K562 (cell line): ENCODE measurements at regions not wholly inside any gene's neighbourhood (a gene's known extent, or its start where the extent isn't known, plus 50 kb on each side); places are given as distances from the start of the nearest gene placed in this dataset.

ENCODE experiments used
- ATAC-seq: fragments of 200-7000 bp; cut with Tn5 transposase; 3 replicates; pipeline ENCODE4 v1.9.1; 2020; ENCODE audit warnings: moderate library complexity
- BruUV-seq: library from RNA; stranded (reverse); fragments of 400-500 nt; replicated peaks from 2 replicates; lab custom pipeline; 2021; lab: Mats Ljungman, UMichigan
- CTCF ChIA-PET: fragments of 300-600 bp; formaldehyde crosslinking; extraction: SDS; loops from one replicate; lab custom pipeline; 2021; ENCODE audit warnings: low intra/inter-chr PET ratio; lab: Yijun Ruan, JAX
- POLR2A ChIA-PET: fragments of 300-600, 350-650 bp; sonication (Branson Sonifier 250); formaldehyde crosslinking; extraction: SDS; loops from one replicate; lab custom pipeline; 2021; ENCODE audit warnings: antibody characterized with exemption, inconsistent platforms; lab: Yijun Ruan, JAX
- DNase-seq, 4 experiments: peaks; one replicate each; pipeline versions ENCODE4 v3.0.0 to v3.0.0-alpha.2; 2011 to 2018; ENCODE audit warnings: low spot score in 3 of 4, mixed read lengths in 3 of 4; ENCODE audit errors: extremely low read depth in 1 of 4
- FAIRE-seq: peaks from 2 replicates; lab custom pipeline; 2011; peaks lifted over from hg19 to GRCh38; lab: Jason Lieb, UNC
- H2AFZ ChIP-seq: 2 replicates; pipeline ENCODE4 v1.6.0; 2011; ENCODE audit warnings: low read depth, low read length, control low read depth, inconsistent platforms
- H3K27ac ChIP-seq: fragments of 200-600 bp; 3 replicates; pipeline ENCODE4 v1.8.0; 2011; ENCODE audit warnings: low read depth, mild to moderate bottlenecking, control low read depth, inconsistent platforms, low read length, moderate library complexity, mixed read lengths; ENCODE audit errors: extremely low read depth
- H3K27me3 ChIP-seq, 2 experiments: fragments of 300-600 bp in 1 of 2; 2 replicates in 1 of 2; 3 replicates in 1 of 2; pipeline versions ENCODE4 v1.6.0 to v1.8.0; 2011; ENCODE audit warnings: inconsistent platforms in 2 of 2, low read length in 2 of 2, mild to moderate bottlenecking in 1 of 2, mixed read lengths in 1 of 2, moderate library complexity in 1 of 2; ENCODE audit not compliant: control insufficient read depth in 2 of 2, insufficient read depth in 2 of 2
- H3K36me3 ChIP-seq: fragments of 300-600 bp; 3 replicates; pipeline ENCODE4 v1.8.0; 2011; ENCODE audit warnings: mild to moderate bottlenecking, low read length, inconsistent platforms; ENCODE audit not compliant: control insufficient read depth, insufficient read depth
- H3K4me1 ChIP-seq, 2 experiments: fragments of 200-600 bp in 1 of 2; replicated peaks in 1 of 2; 2 replicates in 1 of 2; 3 replicates in 1 of 2; pipeline versions ENCODE4 v1.5.1 to v1.8.0; 2011; ENCODE audit warnings: inconsistent platforms in 2 of 2, low read length in 2 of 2, mild to moderate bottlenecking in 1 of 2, mixed read lengths in 1 of 2, moderate library complexity in 1 of 2; ENCODE audit not compliant: control insufficient read depth in 2 of 2, insufficient read depth in 2 of 2
- H3K4me2 ChIP-seq: 2 replicates; pipeline ENCODE4 v1.6.1; 2011; ENCODE audit warnings: low read length, control low read depth, inconsistent platforms, mixed read lengths; ENCODE audit not compliant: insufficient read depth
- H3K4me3 ChIP-seq: fragments of 200-600 bp; sonication (generic), shearing (Covaris generic); 2 replicates; pipeline ENCODE4 v1.5.1; 2016; ENCODE audit warnings: control low read depth, inconsistent platforms
- H3K79me2 ChIP-seq: fragments of 200-600 bp; 3 replicates; pipeline ENCODE4 v1.8.0; 2011; ENCODE audit warnings: low read length, inconsistent platforms; ENCODE audit not compliant: control insufficient read depth, insufficient read depth
- H3K9ac ChIP-seq, 2 experiments: 2 replicates each; pipeline versions ENCODE4 v1.6.0 to v1.6.1; 2011; ENCODE audit warnings: low read depth in 2 of 2, low read length in 2 of 2, control low read depth in 1 of 2, inconsistent platforms in 1 of 2, mild to moderate bottlenecking in 1 of 2, mixed read lengths in 1 of 2; ENCODE audit not compliant: insufficient read depth in 1 of 2
- H3K9me1 ChIP-seq: one replicate; pipeline ENCODE4 v1.6.0; 2011; ENCODE audit warnings: inconsistent platforms, mild to moderate bottlenecking, low read length, moderate library complexity; ENCODE audit not compliant: control insufficient read depth, insufficient read depth
- H3K9me3 ChIP-seq: replicated peaks from 2 replicates; pipeline ENCODE4 v1.5.1; 2011; ENCODE audit warnings: low read depth, low read length, inconsistent platforms; ENCODE audit not compliant: control insufficient read depth, insufficient read depth
- H4K20me1 ChIP-seq: replicated peaks from 2 replicates; pipeline ENCODE4 v1.6.1; 2011; ENCODE audit warnings: low read length, inconsistent platforms, mixed read lengths; ENCODE audit not compliant: control insufficient read depth, insufficient read depth
- ARNT ChIP-seq, 2 experiments: fragments of 450-650 bp; IDR thresholded peaks; 2 replicates each; pipeline ENCODE4 v1.6.1; 2016; ENCODE audit warnings: mild to moderate bottlenecking in 1 of 2
- BHLHE40 ChIP-seq: IDR thresholded peaks from 2 replicates; pipeline ENCODE4 v1.6.1; 2011; ENCODE audit warnings: low read length, improper control_type of control experiment
- CXXC5 ChIP-seq: fragments of 250-450 bp; sonication (Bioruptor Pico); IDR thresholded peaks from 2 replicates; pipeline ENCODE4 v1.8.0; 2022; ENCODE audit warnings: inconsistent platforms, mild to moderate bottlenecking, moderate library complexity
- E2F5 ChIP-seq: sonication (generic); formaldehyde crosslinking; IDR thresholded peaks from 2 replicates; pipeline ENCODE4 v1.8.0; 2022; ENCODE audit warnings: mild to moderate bottlenecking, missing genetic modification reagents
- MCM3 ChIP-seq: fragments of 450-650 bp; IDR thresholded peaks from 2 replicates; pipeline ENCODE4 v1.6.1; 2016
- TEAD2 ChIP-seq: fragments of 450-650 bp; IDR thresholded peaks from 2 replicates; pipeline ENCODE4 v1.6.1; 2016; ENCODE audit warnings: missing genetic modification characterization, control low read depth, missing compliant biosample characterization
- TEAD4 ChIP-seq, 2 experiments: sonication (generic) in 1 of 2; formaldehyde crosslinking in 1 of 2; IDR thresholded peaks; 2 replicates each; pipeline versions ENCODE4 v1.6.1 to v1.8.0; 2012 to 2022; ENCODE audit warnings: borderline replicate concordance in 1 of 2, inconsistent platforms in 1 of 2, low read length in 1 of 2, mild to moderate bottlenecking in 1 of 2, missing genetic modification reagents in 1 of 2
- USF2 ChIP-seq: sonication (generic); formaldehyde crosslinking; IDR thresholded peaks from 2 replicates; pipeline ENCODE4 v1.5.0; 2020; ENCODE audit warnings: missing genetic modification reagents
- ZNF232 ChIP-seq: sonication (generic); formaldehyde crosslinking; IDR thresholded peaks from 2 replicates; pipeline ENCODE4 v1.8.0; 2022; ENCODE audit warnings: mild to moderate bottlenecking, missing genetic modification reagents
- WGBS: fragments of 100-300 bp; shearing (Covaris generic); methylation state at CpG from one replicate; pipeline ENCODE4 v1.1.6; 2016; ENCODE audit warnings: low coverage, mixed read lengths; ENCODE audit not compliant: insufficient coverage; ENCODE audit errors: missing lambda C conversion rate; 5-methylcytosine and 5-hydroxymethylcytosine counted together
- in situ Hi-C: fragments of 300-500 bp; cut with MboI; formaldehyde crosslinking; loops from 4 replicates; pipeline ENCODE4 v1.15.0; 2018; ENCODE audit warnings: inconsistent platforms, mixed read lengths
- intact Hi-C: fragments of 100-400 bp; cut with micrococcal nuclease; formaldehyde crosslinking; loops from 2 replicates; pipeline ENCODE4 v1.14.2; 2022
- TF ChIP-seq, protein P1 (sequence below): fragments of 250-450 bp; sonication (Bioruptor Pico); IDR thresholded peaks from 2 replicates; pipeline ENCODE4 v1.8.0; 2021; ENCODE audit warnings: borderline replicate concordance, mild to moderate bottlenecking, moderate library complexity; ENCODE audit not compliant: poor library complexity, severe bottlenecking

DNA sequence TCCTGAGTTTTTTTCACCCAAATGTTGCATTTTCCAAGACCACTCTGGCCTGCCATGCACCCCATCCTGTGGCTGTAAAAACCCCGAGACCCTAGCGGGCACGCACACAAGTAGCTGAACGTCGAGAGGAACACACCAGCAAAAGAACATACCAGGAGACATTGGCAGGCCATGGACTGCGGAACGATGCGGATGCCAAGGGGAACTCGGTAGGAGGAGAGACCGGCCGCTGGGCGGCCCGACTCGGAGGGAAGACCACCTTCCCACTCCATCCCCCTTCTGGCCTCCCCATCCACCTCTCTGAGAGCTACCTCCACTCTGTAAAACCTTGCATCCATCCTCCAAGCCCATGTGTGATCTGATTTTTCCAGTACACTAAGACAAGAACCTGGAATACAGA is 105.5 kb upstream of the CELF4 start:
- Histone ChIP-seq H3K4me1 (peaks cover 5 to 7% of the 10 kb centered on the region in 2 experiments; a peak in 4 of 5 replicates), H3K27ac (no peak overlapping the region), H4K20me1 (no peaks in the 10 kb centered on the region), H3K36me3 (no peaks in the 10 kb centered on the region), H3K9me3 (no peaks in the 10 kb centered on the region)
- ChIA-PET POLR2A (interaction anchor here (1.1 to 2.5 kb wide), 2 partner anchors 8 to 13 kb away, joined by 4 to 14 read pairs; no protein-coding TSS in a partner anchor), CTCF (no interaction called here)
- in situ Hi-C loops = no loop called here
- no peak for FAIRE-seq
- no peak for TF ChIP-seq MCM3
- TF ChIP-seq, all 486 proteins: peak for 0
- no peak for DNase-seq
- no peak overlapping the region for H2AFZ ChIP-seq
- intact Hi-C loops = no loop called here
- BruUV-seq = no TSS peak
- H3K9ac ChIP-seq = no peak overlapping the region
- no peak overlapping the region; the same call in 1 of the 2 replicates for H3K4me3 ChIP-seq
- no peaks in the 10 kb centered on the region for H3K9me1 ChIP-seq
- no peaks in the 10 kb centered on the region for H3K27me3 ChIP-seq
- ATAC-seq = no peak
- peak overlapping the region; percentile 54; the same call in 1 of the 2 replicates for H3K4me2 ChIP-seq
- H3K79me2 ChIP-seq = no peaks in the 10 kb centered on the region
- WGBS = 14% methylated on average over 14 of the region's 14 CpGs

- in situ Hi-C loops (no loop called here), intact Hi-C loops (loop anchor here (5.0 kb wide), 1 partner anchor 328 kb away; no protein-coding TSS in a partner anchor)
- Histone ChIP-seq H4K20me1 (no peaks in the 10 kb centered on the region), H3K9me1 (no peaks in the 10 kb centered on the region), H3K79me2 (no peaks in the 10 kb centered on the region), H2AFZ (peak overlapping the region; percentile 69; the same call in 1 of the 2 replicates), H3K36me3 (no peaks in the 10 kb centered on the region), H3K4me1 (peaks cover 5 to 7% of the 10 kb centered on the region in 2 experiments; a peak in 4 of 5 replicates), H3K4me3 (peak overlapping the region; percentile 15; the same call in 1 of the 2 replicates), H3K9ac (no peak overlapping the region; a peak in 1 of 4 replicates), H3K9me3 (no peaks in the 10 kb centered on the region), H3K27ac (peak overlapping the region; percentile 45; the same call in 2 of the 3 replicates), H3K4me2 (peak overlapping the region; percentile 54), H3K27me3 (no peaks in the 10 kb centered on the region)
- WGBS = 5% methylated on average over 17 of the region's 17 CpGs
- POLR2A ChIA-PET = interaction anchor here (0.6 to 2.5 kb wide), 3 partner anchors 9 to 66 kb away, joined by 3 to 14 read pairs (median 4); no protein-coding TSS in a partner anchor
- peak; percentile 89 for ATAC-seq
- FAIRE-seq = no peak
- no TSS peak for BruUV-seq
- peak; percentile 42 to 57 (median 52) for DNase-seq
- CTCF ChIA-PET = no interaction called here
- TF ChIP-seq TEAD4 (IDR thresholded peaks at IDR 0.05; ENCODE audit: low read length) (no peak), TEAD4 (CRISPR knock-in tag; IDR thresholded peaks at IDR 0.05; ENCODE audit: borderline replicate concordance) (no peak), USF2 (CRISPR knock-in tag) (peak; percentile 92), E2F5 (CRISPR knock-in tag) (no peak), ARNT (IDR thresholded peaks at IDR 0.05) (peak in 1 of 2 experiments; percentile 91; a peak in 2 of 4 replicates), TEAD2 (tag) (no peak), ZNF232 (CRISPR knock-in tag) (no peak), BHLHE40 (peak; percentile 43; the same call in 1 of the 2 replicates), CXXC5 (CRISPR knock-in tag) (peak; percentile 36; the same call in 1 of the 2 replicates)
- TF ChIP-seq, protein P1, sequence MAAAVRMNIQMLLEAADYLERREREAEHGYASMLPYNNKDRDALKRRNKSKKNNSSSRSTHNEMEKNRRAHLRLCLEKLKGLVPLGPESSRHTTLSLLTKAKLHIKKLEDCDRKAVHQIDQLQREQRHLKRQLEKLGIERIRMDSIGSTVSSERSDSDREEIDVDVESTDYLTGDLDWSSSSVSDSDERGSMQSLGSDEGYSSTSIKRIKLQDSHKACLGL = no peak
Observed at GRCh38 chr18:37669991-37670534, 104.5 kb upstream of the CELF4 start.
